Bone marrow (tissue), 2 donors: ENCODE measurements at regions not wholly inside any gene's neighbourhood (a gene's known extent, or its start where the extent isn't known, plus 50 kb on each side); places are given as distances from the start of the nearest gene placed in this dataset.
A peak's percentile ranks its signal among the peaks of the same experiment; 100 is the strongest.

ENCODE experiments used
- DNase-seq, 2 donors: peaks; one replicate each; lab custom pipeline; 2025; lab: John Stamatoyannopoulos, UW

- no peak for DNase-seq
Observed at GRCh38 chr1:191151321-191151807, 673.7 kb upstream of the BRINP3 start.

- DNase-seq, result no peak
Observed at GRCh38 chr1:191152776-191153175, 675.1 kb upstream of the BRINP3 start.

- no peak for DNase-seq
Observed at GRCh38 chr1:191155178-191155577, 677.5 kb upstream of the BRINP3 start.

GRCh38 chr1:191160837-191161236 lies 683.2 kb upstream of the BRINP3 start:
- no peak for DNase-seq

GRCh38 chr1:191162762-191163161 lies 685.1 kb upstream of the BRINP3 start:
- DNase-seq, result no peak

GRCh38 chr1:191163621-191164020 lies 686.0 kb upstream of the BRINP3 start:
- no peak for DNase-seq

- DNase-seq, result peak in 1 of 2 donors; percentile 16
Observed at GRCh38 chr1:191174298-191174697, 696.6 kb upstream of the BRINP3 start.

GRCh38 chr1:191176131-191176530 lies 698.5 kb upstream of the BRINP3 start:
- no peak for DNase-seq

GRCh38 chr1:191206513-191207207 lies 729.0 kb upstream of the BRINP3 start:
- no peak for DNase-seq

GRCh38 chr1:191222206-191222605 lies 744.5 kb upstream of the BRINP3 start:
- no peak for DNase-seq

GRCh38 chr1:191240925-191241324 lies 763.3 kb upstream of the BRINP3 start:
- no peak for DNase-seq

GRCh38 chr1:191255354-191256054 lies 777.8 kb upstream of the BRINP3 start:
- DNase-seq, result no peak

GRCh38 chr1:191256917-191257316 lies 779.3 kb upstream of the BRINP3 start:
- DNase-seq, result no peak

GRCh38 chr1:191260056-191260455 lies 782.4 kb upstream of the BRINP3 start:
- DNase-seq, result no peak

- no peak for DNase-seq
Observed at GRCh38 chr1:191261111-191261510, 783.4 kb upstream of the BRINP3 start.

- no peak for DNase-seq
Observed at GRCh38 chr1:191279266-191279800, 801.7 kb upstream of the BRINP3 start.

- DNase-seq, result no peak
Observed at GRCh38 chr1:191284175-191284574, 806.5 kb upstream of the BRINP3 start.

GRCh38 chr1:191290441-191290840 lies 812.8 kb upstream of the BRINP3 start:
- no peak for DNase-seq

- no peak for DNase-seq
Observed at GRCh38 chr1:191305370-191305769, 827.7 kb upstream of the BRINP3 start.

GRCh38 chr1:191306916-191307315 lies 829.3 kb upstream of the BRINP3 start:
- DNase-seq, result no peak

GRCh38 chr1:191320062-191320461 lies 838.2 kb upstream of the RGS18 start:
- no peak for DNase-seq

- no peak for DNase-seq
Observed at GRCh38 chr1:191327868-191328267, 830.4 kb upstream of the RGS18 start.

GRCh38 chr1:191343816-191344215 lies 814.4 kb upstream of the RGS18 start:
- DNase-seq, result no peak
